HepG2 (cell line): ENCODE measurements at regions not wholly inside any gene's neighbourhood (a gene's known extent, or its start where the extent isn't known, plus 50 kb on each side); places are given as distances from the start of the nearest gene placed in this dataset.

ENCODE experiments used
- ATAC-seq: fragments of 200-7000 bp; cut with Tn5 transposase; 3 replicates; pipeline ENCODE4 v1.9.1; 2020; ENCODE audit warnings: mild to moderate bottlenecking, moderate library complexity
- BruUV-seq: library from RNA; stranded (reverse); fragments of 400-500 nt; replicated peaks from 2 replicates; lab custom pipeline; 2021; lab: Mats Ljungman, UMichigan
- CTCF ChIA-PET: fragments of 300-600 bp; formaldehyde crosslinking; extraction: SDS; loops from one replicate; lab custom pipeline; 2021; ENCODE audit warnings: low total read pairs, inconsistent platforms, low intra/inter-chr PET ratio; lab: Yijun Ruan, JAX
- POLR2A ChIA-PET: fragments of 350-600 bp; sonication (Branson Sonifier 250); formaldehyde crosslinking; loops from one replicate; lab custom pipeline; 2020; ENCODE audit warnings: antibody characterized with exemption, inconsistent platforms; lab: Yijun Ruan, JAX
- DNase-seq: peaks from one replicate; pipeline ENCODE4 v3.0.0-alpha.2; 2015; ENCODE audit warnings: low spot score
- FAIRE-seq: peaks from 3 replicates; lab custom pipeline; 2011; peaks lifted over from hg19 to GRCh38; lab: Jason Lieb, UNC
- H2AFZ ChIP-seq: one replicate; pipeline ENCODE4 v1.6.1; 2011; ENCODE audit warnings: low read length, inconsistent platforms
- H3K27ac ChIP-seq: fragments of 300-600 bp; 3 replicates; pipeline ENCODE4 v1.8.0; 2011; ENCODE audit warnings: mixed run types, mild to moderate bottlenecking, mixed read lengths, low read length, inconsistent platforms; ENCODE audit not compliant: insufficient read depth; ENCODE audit errors: extremely low read length
- H3K27me3 ChIP-seq, 2 experiments: fragments of 200-600 bp in 1 of 2; 2 replicates in 1 of 2; 3 replicates in 1 of 2; pipeline versions ENCODE4 v1.6.0 to v1.8.0; 2011; ENCODE audit warnings: low read length in 2 of 2, mild to moderate bottlenecking in 2 of 2, moderate library complexity in 2 of 2, inconsistent platforms in 1 of 2; ENCODE audit not compliant: insufficient read depth in 2 of 2, control insufficient read depth in 1 of 2
- H3K36me3 ChIP-seq, 2 experiments: fragments of 200-600 bp in 1 of 2; replicated peaks in 1 of 2; 2 replicates in 1 of 2; 3 replicates in 1 of 2; pipeline versions ENCODE4 v1.5.1 to v1.8.0; 2011; ENCODE audit warnings: low read length in 2 of 2, inconsistent platforms in 1 of 2; ENCODE audit not compliant: insufficient read depth in 2 of 2, control insufficient read depth in 1 of 2
- H3K4me1 ChIP-seq: 2 replicates; pipeline ENCODE4 v1.5.1; 2012; ENCODE audit warnings: low read length, inconsistent platforms; ENCODE audit not compliant: insufficient read depth
- H3K4me2 ChIP-seq: 2 replicates; pipeline ENCODE4 v1.6.0; 2011; ENCODE audit warnings: low read depth, low read length, inconsistent platforms
- H3K4me3 ChIP-seq, 3 experiments: fragments of 200-600 bp in 1 of 3; sonication (generic), shearing (Covaris generic) in 1 of 3; replicated peaks in 1 of 3; 2 replicates each; pipeline ENCODE4 v1.5.1; 2011 to 2016; ENCODE audit warnings: low read length in 3 of 3, inconsistent platforms in 2 of 3, low read depth in 2 of 3, mild to moderate bottlenecking in 2 of 3, control low read depth in 1 of 3, mixed read lengths in 1 of 3; ENCODE audit not compliant: insufficient read depth in 1 of 3
- H3K79me2 ChIP-seq: one replicate; pipeline ENCODE4 v1.6.1; 2011; ENCODE audit warnings: low read length, inconsistent platforms; ENCODE audit not compliant: insufficient read depth
- H3K9ac ChIP-seq: 2 replicates; pipeline ENCODE4 v1.6.0; 2011; ENCODE audit warnings: mild to moderate bottlenecking, low read depth, low read length, inconsistent platforms; ENCODE audit not compliant: insufficient read depth
- H3K9me3 ChIP-seq: 2 replicates; pipeline ENCODE4 v1.5.1; 2012; ENCODE audit warnings: mild to moderate bottlenecking, low read length
- H4K20me1 ChIP-seq: 2 replicates; pipeline ENCODE4 v1.6.0; 2011; ENCODE audit warnings: inconsistent platforms, mild to moderate bottlenecking, low read length, moderate library complexity; ENCODE audit not compliant: insufficient read depth
- ARHGAP35 ChIP-seq: sonication (generic); formaldehyde crosslinking; IDR thresholded peaks from 2 replicates; pipeline ENCODE4 v1.9.0; 2022; ENCODE audit warnings: mild to moderate bottlenecking, inconsistent platforms, moderate library complexity, missing genetic modification reagents, borderline replicate concordance
- CREM ChIP-seq, 2 experiments: sonication (generic) in 1 of 2; formaldehyde crosslinking in 1 of 2; IDR thresholded peaks; 2 replicates each; pipeline versions ENCODE4 v1.4.0 to v1.6.1; 2016 to 2020; ENCODE audit warnings: antibody characterized with exemption in 1 of 2, mild to moderate bottlenecking in 1 of 2, missing genetic modification reagents in 1 of 2
- GATA4 ChIP-seq: sonication (generic); IDR thresholded peaks from 2 replicates; pipeline ENCODE4 v1.6.1; 2016; ENCODE audit warnings: antibody characterized with exemption, low read depth, borderline replicate concordance
- MATR3 ChIP-seq: sonication (generic); formaldehyde crosslinking; IDR thresholded peaks from 2 replicates; pipeline ENCODE4 v1.4.0; 2020; ENCODE audit warnings: missing genetic modification reagents
- MEIS2 ChIP-seq: sonication (generic); formaldehyde crosslinking; IDR thresholded peaks from 2 replicates; pipeline ENCODE4 v1.9.0; 2021; ENCODE audit warnings: mild to moderate bottlenecking, missing genetic modification reagents
- TOE1 ChIP-seq: sonication (generic); formaldehyde crosslinking; IDR thresholded peaks from 2 replicates; pipeline ENCODE4 v1.4.0; 2020; ENCODE audit warnings: mild to moderate bottlenecking, missing genetic modification reagents
- XRCC5 ChIP-seq: fragments of 200-400 bp; formaldehyde crosslinking; optimal IDR thresholded peaks from 2 replicates; pipeline ENCODE3; 2017; ENCODE audit warnings: mild to moderate bottlenecking, low read length
- ZFAT ChIP-seq: sonication (generic); formaldehyde crosslinking; conservative IDR thresholded peaks from 2 replicates; pipeline ENCODE4 v1.8.1; 2023; ENCODE audit warnings: missing genetic modification reagents, inconsistent platforms
- ZNF296 ChIP-seq: sonication (generic); formaldehyde crosslinking; conservative IDR thresholded peaks from 2 replicates; pipeline ENCODE4 v1.5.0; 2020; ENCODE audit warnings: mild to moderate bottlenecking, missing genetic modification reagents
- ZNF33A ChIP-seq: sonication (generic); formaldehyde crosslinking; IDR thresholded peaks from 2 replicates; pipeline ENCODE4 v1.5.1; 2020; ENCODE audit warnings: missing genetic modification reagents, mild to moderate bottlenecking, moderate library complexity, borderline replicate concordance
- ZNF350 ChIP-seq: sonication (generic); formaldehyde crosslinking; IDR thresholded peaks from 2 replicates; pipeline ENCODE4 v1.4.0; 2020; ENCODE audit warnings: mild to moderate bottlenecking, low read depth, missing genetic modification reagents, borderline replicate concordance
- WGBS: methylation state at CpG from one replicate; pipeline ENCODE4 v1.1.6; 2017; ENCODE audit warnings: low lambda C conversion rate; 5-methylcytosine and 5-hydroxymethylcytosine counted together
- in situ Hi-C: cut with HindIII; loops from 2 replicates; pipeline ENCODE4 v1.10.0; 2017; ENCODE audit warnings: low pct_unique_long_range_greater_than_20kb; ENCODE audit not compliant: extremely low pct_ligation_motif_present
- intact Hi-C: fragments of 100-400 bp; cut with micrococcal nuclease; formaldehyde crosslinking; loops from one replicate; pipeline ENCODE4 v1.10.0; 2022; ENCODE audit not compliant: unreplicated experiment
- TF ChIP-seq, protein P1 (sequence below): sonication (generic); formaldehyde crosslinking; IDR thresholded peaks from 2 replicates; pipeline ENCODE4 v1.4.0; 2020; ENCODE audit warnings: low read depth, missing genetic modification reagents
- TF ChIP-seq, protein P2 (sequence below): sonication (generic); formaldehyde crosslinking; IDR thresholded peaks from 2 replicates; pipeline ENCODE4 v1.5.0; 2020; ENCODE audit warnings: missing genetic modification reagents, mild to moderate bottlenecking, borderline replicate concordance
- TF ChIP-seq, protein P3 (sequence below): sonication (generic); formaldehyde crosslinking; IDR thresholded peaks from 2 replicates; pipeline ENCODE4 v1.5.0; 2020; ENCODE audit warnings: mild to moderate bottlenecking, missing genetic modification reagents

DNA sequence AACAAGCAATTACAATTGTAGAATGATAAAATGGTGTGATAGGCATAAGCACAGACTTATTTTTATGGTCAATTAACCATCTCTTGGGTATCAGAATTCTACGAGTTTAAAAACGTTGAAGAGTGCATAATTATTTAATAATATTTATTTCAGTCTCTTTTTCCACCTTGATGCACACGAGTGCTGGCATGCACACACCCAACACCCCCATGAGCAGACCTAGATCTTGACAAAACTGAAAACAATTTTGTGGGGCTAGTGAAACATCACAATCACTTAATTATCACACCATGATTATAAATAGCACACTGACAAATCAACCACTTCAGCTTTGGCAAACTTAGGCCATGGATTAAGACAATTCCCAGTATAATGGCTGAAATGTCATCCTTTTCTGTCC is 61.0 kb upstream of the RFC3 start (continued):
- TF ChIP-seq, protein P1, sequence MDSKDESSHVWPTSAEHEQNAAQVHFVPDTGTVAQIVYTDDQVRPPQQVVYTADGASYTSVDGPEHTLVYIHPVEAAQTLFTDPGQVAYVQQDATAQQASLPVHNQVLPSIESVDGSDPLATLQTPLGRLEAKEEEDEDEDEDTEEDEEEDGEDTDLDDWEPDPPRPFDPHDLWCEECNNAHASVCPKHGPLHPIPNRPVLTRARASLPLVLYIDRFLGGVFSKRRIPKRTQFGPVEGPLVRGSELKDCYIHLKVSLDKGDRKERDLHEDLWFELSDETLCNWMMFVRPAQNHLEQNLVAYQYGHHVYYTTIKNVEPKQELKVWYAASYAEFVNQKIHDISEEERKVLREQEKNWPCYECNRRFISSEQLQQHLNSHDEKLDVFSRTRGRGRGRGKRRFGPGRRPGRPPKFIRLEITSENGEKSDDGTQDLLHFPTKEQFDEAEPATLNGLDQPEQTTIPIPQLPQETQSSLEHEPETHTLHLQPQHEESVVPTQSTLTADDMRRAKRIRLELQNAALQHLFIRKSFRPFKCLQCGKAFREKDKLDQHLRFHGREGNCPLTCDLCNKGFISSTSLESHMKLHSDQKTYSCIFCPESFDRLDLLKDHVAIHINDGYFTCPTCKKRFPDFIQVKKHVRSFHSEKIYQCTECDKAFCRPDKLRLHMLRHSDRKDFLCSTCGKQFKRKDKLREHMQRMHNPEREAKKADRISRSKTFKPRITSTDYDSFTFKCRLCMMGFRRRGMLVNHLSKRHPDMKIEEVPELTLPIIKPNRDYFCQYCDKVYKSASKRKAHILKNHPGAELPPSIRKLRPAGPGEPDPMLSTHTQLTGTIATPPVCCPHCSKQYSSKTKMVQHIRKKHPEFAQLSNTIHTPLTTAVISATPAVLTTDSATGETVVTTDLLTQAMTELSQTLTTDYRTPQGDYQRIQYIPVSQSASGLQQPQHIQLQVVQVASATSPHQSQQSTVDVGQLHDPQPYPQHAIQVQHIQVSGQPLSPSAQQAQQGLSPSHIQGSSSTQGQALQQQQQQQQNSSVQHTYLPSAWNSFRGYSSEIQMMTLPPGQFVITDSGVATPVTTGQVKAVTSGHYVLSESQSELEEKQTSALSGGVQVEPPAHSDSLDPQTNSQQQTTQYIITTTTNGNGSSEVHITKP (CRISPR knock-in tag): no peak
- TF ChIP-seq ZFAT (no peak), XRCC5 (no peak), ZNF33A (CRISPR knock-in tag) (no peak), GATA4 (no peak), TOE1 (no peak), ZNF296 (CRISPR knock-in tag) (no peak)
- TF ChIP-seq, protein P2, sequence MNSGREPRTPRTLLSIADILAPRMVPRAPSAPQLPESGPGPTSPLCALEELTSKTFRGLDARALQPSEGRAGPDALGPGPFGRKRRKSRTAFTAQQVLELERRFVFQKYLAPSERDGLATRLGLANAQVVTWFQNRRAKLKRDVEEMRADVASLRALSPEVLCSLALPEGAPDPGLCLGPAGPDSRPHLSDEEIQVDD: no peak

DNA sequence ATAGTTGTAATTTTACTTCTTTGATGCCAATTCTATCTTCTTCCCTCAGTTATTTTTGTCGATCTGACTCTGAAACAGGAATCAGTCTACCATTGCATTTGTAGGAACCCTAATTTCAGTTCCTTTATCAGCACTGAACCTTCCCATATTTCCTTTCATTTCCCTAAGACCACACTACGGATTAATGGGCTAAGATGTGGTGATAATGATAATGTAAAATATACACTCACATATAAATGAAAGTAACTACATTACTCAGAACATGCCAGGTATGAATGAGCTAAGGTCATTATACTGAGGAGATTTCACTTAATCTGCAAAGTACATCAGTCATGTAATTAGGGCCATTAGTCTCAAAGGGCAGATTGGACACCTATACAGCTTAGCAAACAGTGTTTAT is 60.2 kb upstream of the RFC3 start:
- ATAC-seq (no peak), FAIRE-seq (no peak), DNase-seq (no peak)
- H3K27ac ChIP-seq: no peak overlapping the region
- CTCF ChIA-PET: no interaction called here
- in situ Hi-C loops: no loop called here
- peaks cover 8% of the 10 kb centered on the region for H3K4me1 ChIP-seq
- H3K36me3 ChIP-seq: no peaks in the 10 kb centered on the region
- intact Hi-C loops: no loop called here
- H3K9me3 ChIP-seq: no peaks in the 10 kb centered on the region
- no peak overlapping the region for H3K4me3 ChIP-seq
- H3K27me3 ChIP-seq: 0 out of 5 replicates have a peak, but pooled peaks cover 0 to 3% of the 10 kb centered on the region in 2 experiments
- H2AFZ ChIP-seq: no peak overlapping the region
- H4K20me1 ChIP-seq: no peaks in the 10 kb centered on the region
- H3K9ac ChIP-seq: no peak overlapping the region
- no peaks in the 10 kb centered on the region for H3K79me2 ChIP-seq
- WGBS: 3% methylated on average over 2 of the region's 2 CpGs
- POLR2A ChIA-PET: no interaction called here
- no TSS peak for BruUV-seq
- no peak overlapping the region for H3K4me2 ChIP-seq
- TF ChIP-seq MATR3 (CRISPR knock-in tag) (no peak), CREM (IDR thresholded peaks at IDR 0.05) (no peak), CREM (CRISPR knock-in tag; IDR thresholded peaks at IDR 0.05) (no peak), ZNF350 (CRISPR knock-in tag) (no peak), MEIS2 (no peak), ARHGAP35 (CRISPR knock-in tag) (no peak)
- TF ChIP-seq, protein P3, sequence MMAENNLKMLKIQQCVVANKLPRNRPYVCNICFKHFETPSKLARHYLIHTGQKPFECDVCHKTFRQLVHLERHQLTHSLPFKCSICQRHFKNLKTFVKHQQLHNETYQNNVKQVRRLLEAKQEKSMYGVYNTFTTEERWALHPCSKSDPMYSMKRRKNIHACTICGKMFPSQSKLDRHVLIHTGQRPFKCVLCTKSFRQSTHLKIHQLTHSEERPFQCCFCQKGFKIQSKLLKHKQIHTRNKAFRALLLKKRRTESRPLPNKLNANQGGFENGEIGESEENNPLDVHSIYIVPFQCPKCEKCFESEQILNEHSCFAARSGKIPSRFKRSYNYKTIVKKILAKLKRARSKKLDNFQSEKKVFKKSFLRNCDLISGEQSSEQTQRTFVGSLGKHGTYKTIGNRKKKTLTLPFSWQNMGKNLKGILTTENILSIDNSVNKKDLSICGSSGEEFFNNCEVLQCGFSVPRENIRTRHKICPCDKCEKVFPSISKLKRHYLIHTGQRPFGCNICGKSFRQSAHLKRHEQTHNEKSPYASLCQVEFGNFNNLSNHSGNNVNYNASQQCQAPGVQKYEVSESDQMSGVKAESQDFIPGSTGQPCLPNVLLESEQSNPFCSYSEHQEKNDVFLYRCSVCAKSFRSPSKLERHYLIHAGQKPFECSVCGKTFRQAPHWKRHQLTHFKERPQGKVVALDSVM (CRISPR knock-in tag): no peak
